Activated CD8-positive, alpha-beta memory T cell treated with anti-CD3 and anti-CD28 coated beads, Interleukin-2, amount 50 U/mL, for 48 hours (primary cell): ENCODE measurements at regions not wholly inside any gene's neighbourhood (a gene's known extent, or its start where the extent isn't known, plus 50 kb on each side); places are given as distances from the start of the nearest gene placed in this dataset.

Experiments used
- DNase-seq: peaks from one replicate; pipeline ENCODE4 v3.0.0-alpha.2; 2020

DNA sequence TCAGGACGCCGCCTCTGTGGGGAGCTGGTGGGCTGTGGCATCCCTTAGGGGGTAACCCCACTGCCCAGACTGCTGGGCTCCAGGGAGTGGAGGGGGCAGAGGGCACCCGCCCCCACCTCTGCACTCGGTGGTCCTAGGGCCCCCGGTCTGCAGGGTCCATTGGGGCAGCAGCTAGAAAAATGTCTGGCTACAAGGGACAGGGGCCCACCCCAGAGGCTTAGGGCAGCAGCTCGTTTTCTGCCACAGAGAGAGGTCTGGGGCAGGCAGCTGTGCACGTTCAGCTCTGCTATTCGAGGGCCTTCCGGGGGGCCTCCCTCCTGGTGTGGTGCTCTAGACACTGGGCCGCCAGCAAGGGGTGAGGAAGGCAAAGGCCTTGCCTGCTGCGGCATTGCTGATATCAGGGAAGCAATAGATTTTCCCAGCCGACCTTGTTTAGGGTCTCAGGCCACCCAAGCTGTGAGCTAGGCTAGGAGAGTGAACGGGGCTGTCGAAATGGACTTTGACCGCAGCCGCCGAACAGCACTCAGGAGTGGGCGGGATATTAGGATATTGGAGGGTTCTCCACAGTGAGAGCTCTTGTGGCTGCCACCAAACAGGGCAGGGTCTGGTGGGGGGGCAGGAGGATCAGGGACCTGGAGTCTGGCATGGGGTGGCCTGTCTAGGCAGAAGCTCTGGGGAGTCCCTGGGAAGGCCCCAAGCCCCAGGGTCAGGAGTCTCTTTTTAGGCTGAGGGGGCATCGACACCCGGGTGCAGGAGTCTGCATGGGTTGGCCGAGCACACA is 61.4 kb upstream of the KLF13 start:
- peak; percentile 59 for DNase-seq

DNA sequence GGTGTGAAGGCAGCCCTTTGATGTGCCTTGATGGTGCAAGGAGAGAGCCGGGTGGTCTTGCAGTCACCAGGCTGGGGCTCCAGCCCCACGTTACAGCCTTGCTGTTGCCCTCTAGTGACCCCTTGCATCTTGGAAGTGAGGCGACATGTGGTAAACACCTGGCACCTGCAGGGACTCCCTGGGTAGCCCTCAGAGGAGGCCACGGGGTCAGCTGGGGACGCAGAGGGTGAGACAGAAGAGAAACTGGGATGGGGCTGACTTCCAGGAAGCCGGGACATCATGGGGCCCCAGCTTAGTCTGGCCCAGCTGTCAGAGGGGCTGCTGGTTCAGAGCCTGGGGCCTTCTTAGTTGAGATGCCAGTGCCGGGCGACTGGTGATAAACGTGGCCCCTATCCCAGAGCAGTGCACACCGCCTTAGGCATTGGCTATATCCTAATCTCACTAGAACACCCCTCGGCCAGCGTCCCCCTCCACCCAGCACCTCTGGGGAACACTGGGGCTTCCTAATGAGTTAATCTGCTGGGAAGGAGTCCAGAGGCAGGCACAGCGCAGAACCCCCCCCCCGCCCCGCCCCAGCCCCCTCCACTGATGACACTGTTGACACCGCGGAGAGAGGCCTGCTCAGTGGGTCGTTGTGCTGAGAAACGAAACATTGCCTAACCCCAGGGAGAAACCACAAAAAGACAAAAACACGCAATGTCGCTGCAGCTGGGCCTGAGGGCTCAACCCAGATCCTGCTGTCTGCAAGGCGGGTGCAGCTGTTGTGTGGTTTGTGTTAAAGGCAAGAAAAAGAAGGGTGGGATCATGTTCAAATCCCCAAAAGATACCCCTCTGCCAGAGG is 60.5 kb upstream of the KLF13 start:
- peak; percentile 75 for DNase-seq

DNA sequence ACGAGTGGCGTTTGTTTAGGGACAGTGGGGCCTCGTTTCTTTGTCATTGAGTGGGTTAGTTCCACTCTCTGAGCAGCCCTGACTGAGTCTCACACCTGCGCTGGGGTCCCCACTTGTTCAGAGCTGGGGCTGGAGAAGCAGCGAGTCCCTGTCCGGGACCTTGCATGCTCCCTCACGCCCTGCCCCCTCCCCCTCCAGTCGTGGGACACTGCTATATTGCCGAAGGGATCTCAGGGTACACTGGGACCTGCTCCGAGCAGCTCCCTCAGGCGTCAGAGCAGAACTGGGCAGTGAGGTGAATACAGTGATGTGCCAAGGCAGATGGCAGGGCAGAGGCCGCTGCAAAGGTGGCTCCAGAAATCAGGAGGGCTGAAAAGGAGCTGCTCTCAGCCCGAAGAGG is 59.9 kb upstream of the KLF13 start:
- no peak for DNase-seq

DNA sequence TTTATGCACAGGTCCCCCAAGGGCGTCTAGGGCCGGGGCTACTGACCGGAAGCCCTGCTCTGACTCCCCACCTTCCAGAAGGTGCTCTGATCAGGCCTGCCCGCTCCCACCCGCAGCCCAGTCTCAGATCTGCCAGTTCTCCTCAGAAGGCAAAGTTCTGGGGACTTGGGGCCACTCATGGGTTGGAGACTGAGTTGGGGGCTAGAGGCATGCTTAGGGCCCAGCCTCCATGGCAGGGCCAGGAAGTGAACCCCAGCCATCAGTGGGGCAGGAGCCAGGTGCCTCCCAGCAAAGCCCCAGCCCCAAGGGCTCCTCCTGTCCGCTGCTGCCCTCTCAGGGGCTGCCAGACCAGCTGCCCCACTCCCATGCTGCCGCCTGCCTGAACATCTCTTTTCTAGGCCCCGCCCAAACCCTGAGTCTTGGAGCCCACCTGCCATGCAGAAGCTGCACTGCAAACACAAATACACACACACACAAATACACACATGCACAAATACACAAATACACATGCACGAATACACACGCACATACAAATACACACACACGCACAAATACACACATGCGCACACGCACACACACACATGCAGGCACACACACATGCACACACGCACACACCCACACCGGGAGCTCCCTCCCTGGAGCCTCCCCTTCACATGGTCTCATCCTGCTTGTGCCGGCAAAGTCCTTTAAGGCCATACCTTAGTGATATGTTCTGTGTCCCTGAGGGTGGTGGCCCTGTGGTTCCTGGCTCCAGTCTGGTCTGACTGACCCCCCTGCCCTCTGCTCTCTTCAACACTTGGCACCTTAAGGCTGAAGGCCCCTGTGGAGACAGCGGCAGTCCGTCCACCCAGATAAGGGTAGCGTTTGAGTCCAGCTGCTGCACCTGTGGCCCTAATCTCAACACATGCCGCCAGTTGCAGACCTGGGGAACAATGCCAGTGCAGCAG is 59.2 kb upstream of the KLF13 start:
- peak; percentile 44 for DNase-seq

DNA sequence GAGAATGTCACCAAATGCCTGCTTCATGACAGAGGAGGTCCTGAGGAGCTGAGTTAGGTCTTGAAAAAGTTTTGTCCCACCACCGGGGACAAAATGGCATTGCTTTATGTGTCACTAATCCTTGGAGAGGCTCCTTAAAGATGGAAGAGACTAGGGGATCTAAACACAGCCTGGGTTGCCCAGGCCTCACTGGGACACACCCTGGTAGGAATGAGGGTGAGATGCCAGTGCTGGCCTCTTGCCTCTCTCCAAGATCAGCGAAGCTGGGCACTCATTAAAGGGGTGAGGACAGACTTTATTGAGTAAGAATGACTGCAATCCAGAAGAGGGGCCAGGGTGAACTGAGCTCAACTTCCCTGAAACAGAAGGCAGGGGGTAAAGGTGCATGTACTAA is 58.5 kb upstream of the KLF13 start:
- peak; percentile 48 for DNase-seq

DNA sequence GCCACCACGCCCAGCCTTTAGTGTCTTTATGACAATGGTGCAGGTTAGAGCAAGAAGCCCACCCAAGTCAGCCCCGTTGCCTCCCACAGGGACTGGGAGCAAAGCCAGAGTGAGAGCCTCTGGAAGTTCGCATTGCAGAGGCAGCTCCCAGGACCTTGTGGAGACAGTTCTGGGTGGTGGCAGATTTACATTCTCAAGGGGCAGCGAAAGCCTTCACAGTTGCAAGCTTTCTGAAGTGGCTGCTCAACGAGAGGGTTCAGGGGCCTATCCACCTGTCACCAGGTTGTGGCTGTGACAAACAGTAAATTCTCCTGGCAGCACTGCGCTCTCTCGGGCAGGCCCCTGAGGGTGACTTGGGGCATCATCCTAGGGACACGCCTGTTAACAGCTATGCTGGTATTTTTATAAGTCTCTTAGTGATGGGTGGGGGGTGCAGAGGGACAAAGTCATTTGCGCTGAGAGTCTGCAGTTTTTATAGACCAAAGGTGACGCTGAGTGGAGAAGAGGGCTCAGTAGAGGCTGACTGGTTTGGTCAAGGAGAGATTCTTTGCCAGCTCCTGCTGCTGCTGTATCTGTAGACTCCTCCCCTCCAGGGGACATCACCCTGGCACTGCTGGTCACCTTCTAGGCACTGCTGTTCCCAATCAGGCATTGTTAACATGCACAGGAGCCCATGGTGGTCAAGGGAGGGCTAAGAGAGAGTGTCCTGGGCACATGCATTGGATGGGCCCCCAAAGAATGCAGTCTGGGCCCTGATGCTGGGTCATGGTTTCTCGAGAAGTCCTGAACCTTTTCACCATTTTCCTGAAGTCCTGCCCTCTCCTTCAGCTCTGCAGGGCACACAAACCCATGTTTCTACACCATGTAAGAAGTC is 57.5 kb upstream of the KLF13 start:
- DNase-seq = peak; percentile 43

DNA sequence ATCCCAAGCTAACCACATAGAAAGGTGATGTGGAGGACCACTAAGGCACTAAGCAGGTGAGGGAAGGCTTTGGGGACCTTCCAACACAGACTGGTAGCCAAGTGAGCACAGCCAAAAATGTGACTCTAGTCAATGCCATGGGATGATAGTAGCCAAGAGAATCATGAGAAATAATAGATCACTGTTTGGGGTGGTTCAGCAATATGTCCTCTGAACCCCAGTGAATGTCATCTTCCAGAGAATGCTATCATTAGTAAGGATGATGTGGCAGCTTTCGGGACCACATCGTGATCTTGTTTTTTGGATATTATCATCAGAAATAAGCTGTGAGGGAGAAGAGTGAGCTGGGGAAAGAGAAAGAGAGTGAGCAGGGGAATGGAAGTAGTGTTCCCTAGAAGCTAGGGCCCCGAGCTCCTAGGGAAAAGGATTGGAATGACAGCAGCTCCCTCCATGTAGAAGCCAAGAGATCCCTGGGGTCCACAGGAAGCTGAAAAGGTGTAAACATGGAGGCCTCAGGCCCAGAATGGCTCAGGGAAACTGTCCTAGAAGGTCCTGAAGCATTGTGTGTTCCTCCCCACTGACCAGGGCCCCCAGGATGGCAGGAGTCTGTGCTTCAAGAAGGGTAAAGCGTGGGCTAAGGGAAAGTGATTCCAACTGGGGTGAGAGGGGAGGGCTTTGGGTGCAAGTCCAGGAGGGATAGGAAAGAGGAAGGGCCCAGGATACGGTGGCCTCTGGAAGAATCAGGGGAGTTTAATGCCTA is 56.6 kb upstream of the KLF13 start:
- DNase-seq = peak; percentile 32

DNA sequence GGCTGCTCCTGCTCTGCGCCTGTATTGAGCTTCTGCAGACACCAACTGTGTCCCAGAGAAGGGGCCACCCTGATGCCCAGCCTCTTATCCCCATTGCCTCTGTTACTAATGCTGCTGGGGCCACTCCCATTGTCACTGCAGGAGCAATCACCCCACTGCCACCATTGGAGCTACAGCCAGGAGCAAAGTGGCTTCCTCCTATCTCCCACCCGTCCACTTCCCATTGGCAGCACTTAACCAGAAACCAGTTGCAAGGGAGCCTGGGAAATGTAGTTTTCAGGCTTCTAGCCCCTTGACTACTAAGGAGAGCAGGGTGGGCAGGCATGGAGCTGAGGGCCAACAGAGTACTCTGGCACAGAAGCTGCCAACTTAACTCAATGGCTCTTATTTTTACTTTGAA is 55.9 kb upstream of the KLF13 start:
- DNase-seq = peak; percentile 40

DNA sequence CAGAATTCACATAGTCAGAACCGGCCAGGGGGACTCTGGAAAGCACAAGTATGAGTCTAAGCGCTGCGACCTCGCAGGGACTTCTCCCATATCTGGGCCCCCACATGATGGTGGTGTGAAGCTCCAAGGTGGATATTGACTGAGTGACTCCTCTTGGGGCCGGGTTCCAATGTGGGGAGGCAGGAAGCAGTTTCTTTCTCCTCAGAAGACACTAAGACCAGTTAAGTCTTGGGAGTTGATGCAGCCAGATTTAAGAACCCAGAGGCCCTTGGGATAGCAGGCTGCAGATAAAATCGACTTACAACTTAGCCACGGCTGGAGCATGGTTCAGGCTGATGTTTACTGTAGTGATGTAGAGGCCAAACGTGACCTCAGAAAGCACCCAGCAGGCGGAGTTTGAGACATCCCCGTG is 55.4 kb upstream of the KLF13 start:
- peak; percentile 37 for DNase-seq

DNA sequence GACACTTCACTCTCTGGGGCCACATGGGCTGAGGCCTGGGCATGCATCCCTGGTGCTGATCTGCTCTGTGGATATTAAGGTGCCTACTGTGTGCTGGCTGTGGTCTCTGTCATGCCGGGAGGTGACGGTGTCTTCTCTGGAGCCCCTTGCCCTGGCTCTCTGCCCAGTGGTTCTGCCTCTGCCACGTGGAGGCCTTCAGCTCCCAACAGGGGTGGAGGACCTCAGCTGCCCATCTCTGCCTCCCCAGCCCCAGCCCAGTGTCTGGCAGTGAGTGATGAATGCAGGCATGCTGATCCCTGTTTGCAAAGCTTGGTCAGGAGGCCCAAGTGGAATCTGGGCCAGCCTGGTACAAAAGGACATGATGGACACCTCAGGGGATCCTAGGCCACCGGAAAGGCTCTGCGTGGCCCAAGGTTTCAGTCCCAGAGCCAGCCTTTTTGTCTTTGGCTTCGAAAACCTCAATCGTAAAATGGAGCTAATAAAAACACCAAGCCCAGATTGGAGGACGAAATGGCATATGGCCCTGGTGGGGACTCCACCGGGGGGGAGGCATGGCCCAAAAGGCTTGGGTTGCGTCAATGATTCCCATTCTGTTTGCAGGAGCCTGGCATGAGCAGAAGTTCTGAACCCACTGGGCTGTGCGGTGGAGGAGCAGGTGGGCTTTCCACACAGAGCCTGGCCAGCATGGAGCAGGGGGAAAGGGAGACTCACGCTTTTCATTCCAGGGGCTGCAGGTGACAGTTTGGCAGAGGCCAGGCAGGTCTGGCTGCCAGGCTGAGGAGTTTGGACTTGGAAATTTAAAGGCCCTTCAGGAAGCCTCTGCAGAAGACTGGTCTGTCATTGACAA is 54.7 kb upstream of the KLF13 start:
- DNase-seq = peak; percentile 39

DNA sequence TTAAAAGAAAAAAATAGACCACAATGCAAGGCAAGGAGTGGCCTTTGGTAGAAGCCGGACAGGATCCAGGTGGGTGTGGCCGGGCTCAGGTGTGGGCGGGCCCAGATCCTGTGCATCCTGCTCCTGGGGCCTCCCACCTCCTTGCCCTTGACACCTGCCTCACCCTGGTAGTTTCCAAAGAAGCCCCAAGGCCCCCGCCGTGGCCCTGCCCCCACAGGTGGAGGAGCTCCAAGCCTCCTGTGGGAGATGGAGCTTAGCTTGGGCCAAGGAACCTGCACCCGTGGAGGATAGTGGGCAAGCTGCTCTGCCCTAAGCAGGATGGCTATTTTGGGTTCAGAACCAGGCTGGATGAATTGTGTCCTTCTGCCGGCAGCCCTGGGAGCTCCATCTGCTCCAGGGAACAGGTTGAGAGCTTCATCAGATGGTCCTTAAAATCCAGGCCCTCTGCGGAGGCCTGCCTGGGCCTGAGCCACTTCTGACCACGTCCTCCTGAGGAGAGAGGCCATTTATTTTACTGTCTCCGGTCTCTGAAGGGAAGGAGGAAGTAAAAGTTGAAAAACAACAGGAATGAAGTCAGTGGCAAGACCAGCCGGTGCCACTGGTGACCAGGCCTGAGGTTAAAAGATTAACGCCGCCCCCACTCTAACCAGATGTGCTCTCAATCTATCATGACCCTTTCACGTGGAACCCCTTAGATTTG is 53.9 kb upstream of the KLF13 start:
- peak; percentile 35 for DNase-seq

DNA sequence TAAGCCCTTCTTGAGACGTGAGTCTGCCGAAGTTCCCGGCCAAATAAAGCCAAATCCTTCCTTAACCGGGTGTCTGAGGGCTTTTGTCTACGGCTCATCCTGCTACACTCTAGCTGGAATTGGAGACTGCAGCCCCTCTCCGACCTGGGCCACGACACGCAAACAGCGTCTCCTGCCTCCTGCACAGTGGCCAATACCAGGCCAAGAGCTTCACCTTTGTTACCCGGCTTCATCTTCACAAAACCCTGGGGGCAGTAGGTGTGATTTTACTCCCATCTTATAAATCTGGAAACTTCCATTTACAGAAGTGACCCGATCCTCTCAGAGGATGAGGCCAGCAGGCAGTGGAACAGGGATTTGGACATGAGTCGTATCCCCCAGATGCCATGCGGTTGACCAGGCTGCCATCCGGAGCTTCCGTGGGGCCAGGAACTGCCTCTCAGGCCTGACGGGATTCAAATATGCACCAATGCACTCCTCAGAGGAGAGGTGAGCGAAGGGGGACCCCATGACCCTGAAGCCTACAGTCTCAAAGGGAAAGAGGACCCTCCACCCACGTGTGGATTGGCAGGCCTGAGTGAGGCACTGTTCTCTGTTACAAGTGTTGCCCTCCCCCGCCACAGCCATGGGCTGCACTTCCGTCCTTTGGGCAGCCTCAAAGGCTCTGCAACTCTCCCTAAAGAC is 53.2 kb upstream of the KLF13 start:
- peak; percentile 43 for DNase-seq

DNA sequence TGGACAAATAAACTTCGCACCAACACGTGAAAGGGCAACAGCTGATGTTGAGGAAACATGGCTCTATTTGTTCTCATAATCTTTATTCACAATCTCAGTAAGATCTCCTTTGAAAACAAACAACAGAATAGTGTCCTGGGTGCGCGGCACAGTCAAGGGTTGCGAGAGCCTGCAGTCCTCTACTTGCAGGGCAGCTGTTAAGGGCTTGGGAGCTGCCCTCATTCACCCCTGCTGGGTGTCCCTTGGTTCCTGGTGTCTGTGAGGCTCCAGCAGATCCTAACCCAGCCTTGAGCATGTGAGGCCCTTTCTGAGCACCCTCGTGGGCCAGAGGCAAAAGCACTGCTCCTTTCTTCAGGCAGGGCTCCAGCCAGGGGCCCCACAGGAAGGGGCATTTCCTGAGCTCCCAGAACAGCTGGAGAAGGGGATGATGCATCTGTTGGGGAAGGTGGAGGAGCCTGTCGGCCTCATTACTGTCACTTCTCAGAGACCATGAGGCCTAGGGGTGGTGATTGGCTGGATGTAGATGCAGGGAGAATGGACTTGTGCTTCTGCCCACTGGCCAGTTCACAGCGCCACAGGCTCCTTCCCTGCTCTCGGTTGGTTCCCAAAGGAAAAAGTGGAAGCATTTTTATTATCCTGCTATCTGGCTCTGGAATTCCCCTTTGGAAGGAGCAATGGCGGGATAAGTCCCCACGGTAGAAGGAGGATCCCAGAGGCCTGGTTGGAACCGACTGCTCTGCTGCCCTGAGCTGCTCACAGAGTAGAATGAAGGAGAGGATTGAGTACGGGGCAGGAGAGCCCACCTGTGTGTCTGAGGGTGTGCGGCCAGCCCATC is 51.9 kb upstream of the KLF13 start:
- peak; percentile 46 for DNase-seq

DNA sequence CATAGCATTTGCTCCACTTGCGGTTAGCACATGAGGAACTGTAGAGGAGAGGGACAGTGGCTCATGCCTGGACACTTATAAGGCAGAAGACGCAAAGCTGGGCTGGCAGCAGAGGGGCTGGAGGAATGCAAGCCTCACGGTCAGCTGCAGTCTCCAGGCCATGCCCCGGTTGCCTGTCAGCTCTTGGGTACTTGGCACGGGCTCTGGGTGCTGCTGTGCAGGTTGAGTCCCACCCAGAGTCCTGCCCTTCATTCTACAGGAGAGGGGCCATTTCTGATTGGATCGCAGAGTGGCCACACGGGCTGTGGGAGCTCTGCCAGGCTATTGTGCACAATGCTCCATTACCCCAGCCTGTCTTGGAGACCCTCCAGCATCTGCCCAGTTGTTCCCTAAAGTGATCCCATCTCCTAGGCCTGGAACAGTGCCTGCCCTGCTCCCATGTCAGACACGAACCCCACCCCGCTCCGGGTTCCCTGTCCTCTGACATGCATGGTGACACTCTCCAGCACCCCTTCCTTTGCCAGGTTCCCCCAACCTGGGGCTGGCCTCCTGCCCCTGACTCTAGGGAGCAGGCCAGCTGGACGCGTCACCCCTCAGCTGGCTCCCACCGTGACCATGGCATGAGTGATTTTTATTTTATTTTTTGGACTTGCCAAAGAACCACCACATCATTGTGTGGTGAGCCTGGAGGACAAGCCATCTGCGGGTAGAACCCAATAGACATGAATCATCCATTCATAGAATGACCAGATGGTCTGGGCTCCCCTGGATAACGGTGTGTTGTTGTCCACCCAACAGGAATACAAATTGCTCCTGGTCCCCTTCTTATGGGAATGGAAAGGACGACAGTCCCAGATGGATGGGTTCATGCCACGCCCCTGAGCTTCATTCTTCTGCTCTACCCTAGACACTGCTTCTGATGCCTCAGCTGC is 51.0 kb upstream of the KLF13 start:
- DNase-seq = peak; percentile 40

DNA sequence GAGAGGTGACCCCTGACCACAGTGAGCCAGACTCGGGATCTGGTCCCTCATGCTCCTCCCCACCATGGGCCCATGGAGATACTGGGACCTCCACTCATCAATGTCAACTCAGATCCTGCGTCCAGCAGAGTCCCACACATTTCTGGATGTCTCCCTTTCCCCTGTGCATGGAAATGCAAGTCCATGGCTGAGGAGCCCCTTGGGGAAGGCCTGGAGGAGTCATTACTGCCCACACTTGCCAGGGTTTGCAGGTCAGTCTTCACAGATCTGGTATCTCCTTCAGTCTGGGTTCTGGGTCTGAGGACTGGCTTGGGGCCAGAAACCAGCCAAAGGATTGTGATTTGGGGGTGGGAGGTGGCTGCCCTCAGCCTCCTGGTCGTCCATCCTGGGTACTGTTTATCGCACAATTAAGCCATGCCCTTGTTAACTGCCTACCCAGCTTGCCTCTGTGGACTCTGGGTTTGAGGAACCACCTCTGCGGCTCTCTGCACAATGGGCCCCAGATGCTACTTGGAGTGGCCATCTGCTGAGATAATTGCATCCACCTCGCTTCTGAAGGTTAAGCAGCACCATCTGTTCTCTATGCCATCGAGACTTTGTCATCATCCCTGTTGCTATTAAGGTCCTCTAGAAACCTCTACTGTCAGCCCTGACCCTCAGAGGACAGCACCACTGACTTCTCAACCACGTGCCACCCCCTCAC is 49.9 kb upstream of the KLF13 start:
- DNase-seq = peak; percentile 20
